Omental fat pad (tissue), 3 donors: ENCODE measurements at regions not wholly inside any gene's neighbourhood (a gene's known extent, or its start where the extent isn't known, plus 50 kb on each side); places are given as distances from the start of the nearest gene placed in this dataset.
"Not testable (repeated sequence)": the region's sequence is repeated elsewhere in the genome, so short reads cannot be mapped to it uniquely, and the experiment has no call there.

Source experiments
- ATAC-seq: fragments of 150-250 bp; one replicate; pipeline ENCODE4 v1.9.1; 2016; ENCODE audit warnings: mild to moderate bottlenecking, moderate library complexity; ENCODE audit not compliant: low FRiP score
- DNase-seq: peaks from one replicate; pipeline ENCODE4 v3.0.0-alpha.2; 2019; ENCODE audit warnings: low spot score
- CTCF ChIP-seq, 3 donors: fragments of 450-650 bp; IDR thresholded peaks; one replicate each; pipeline ENCODE4 v1.5.1; 2016 to 2017; ENCODE audit warnings: antibody characterized with exemption in 3 of 3, mild to moderate bottlenecking in 3 of 3, moderate library complexity in 2 of 3

GRCh38 chr13:89076622-89077021 lies 1405.5 kb downstream of the SLITRK5 start:
- ATAC-seq = no peak
- no peak for DNase-seq
- TF ChIP-seq CTCF (IDR thresholded peaks at IDR 0.05) = no peak

- no peak for TF ChIP-seq CTCF (IDR thresholded peaks at IDR 0.05)
- no peak for ATAC-seq
- no peak for DNase-seq
Measured at GRCh38 chr13:89082623-89083022, 1411.5 kb downstream of the SLITRK5 start.

GRCh38 chr13:89088107-89088506 lies 1416.9 kb downstream of the SLITRK5 start:
- DNase-seq, ATAC-seq: not testable (repeated sequence)

- DNase-seq (no peak), ATAC-seq (no peak)
- no peak for TF ChIP-seq CTCF (IDR thresholded peaks at IDR 0.05)
Measured at GRCh38 chr13:89097994-89098393, 1426.8 kb downstream of the SLITRK5 start.

- ATAC-seq = no peak
- no peak for TF ChIP-seq CTCF (IDR thresholded peaks at IDR 0.05)
- no peak for DNase-seq
Measured at GRCh38 chr13:89113744-89114143, 1442.6 kb downstream of the SLITRK5 start.

- DNase-seq (no peak), ATAC-seq (no peak)
Measured at GRCh38 chr13:89115307-89115706, 1444.1 kb downstream of the SLITRK5 start.

GRCh38 chr13:89136678-89137077 lies 1465.5 kb downstream of the SLITRK5 start:
- no peak for TF ChIP-seq CTCF (IDR thresholded peaks at IDR 0.05)
- no peak for ATAC-seq
- no peak for DNase-seq

More at GRCh38 chr13:89115307-89115706, 1444.1 kb downstream of the SLITRK5 start:
- no peak for TF ChIP-seq CTCF (IDR thresholded peaks at IDR 0.05)

GRCh38 chr13:89150362-89150761 lies 1479.2 kb downstream of the SLITRK5 start:
- ATAC-seq (peak; percentile 54), DNase-seq (no peak)
- no peak for TF ChIP-seq CTCF (IDR thresholded peaks at IDR 0.05)
